ENCODE measurements at regions not wholly inside any gene's neighbourhood (a gene's known extent, or its start where the extent isn't known, plus 50 kb on each side); places are given as distances from the start of the nearest gene placed in this dataset.
A peak's percentile ranks its signal among the peaks of the same experiment; 100 is the strongest.

DNA sequence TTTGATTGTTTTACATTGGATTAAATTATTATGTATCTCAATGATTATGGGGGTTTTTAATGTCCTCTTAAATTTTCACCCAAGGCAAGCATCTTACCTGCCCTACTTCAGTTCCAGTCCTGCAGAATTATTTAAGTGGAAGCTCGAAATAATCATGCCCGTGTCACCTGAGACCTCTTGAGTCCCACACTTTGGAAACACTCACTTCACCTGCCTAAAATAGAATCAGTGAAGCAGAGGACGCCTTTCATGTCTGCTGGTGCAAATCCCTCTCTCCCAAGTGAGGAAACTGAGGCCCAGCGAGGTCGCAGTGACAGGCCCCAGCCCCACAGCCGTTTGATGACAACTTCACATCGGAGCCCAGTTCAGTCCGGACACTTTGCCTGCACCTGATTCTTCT is 284.6 kb downstream of the C16orf95 start:
- Histone ChIP-seq H3K27me3 (replicated peaks; ENCODE audit: insufficient read depth) (no peaks in the 10 kb centered on the region), H3K4me3 (peak overlapping the region; percentile 41), H3K36me3 (no peaks in the 10 kb centered on the region), H3K4me1 (ENCODE audit: control insufficient read depth in 1 of 2, low read depth in 2 of 2) (peaks cover 14 to 25% of the 10 kb centered on the region in 2 donors), H3K27ac (peak overlapping the region; percentile 69 to 84), H3K9me3 (no peaks in the 10 kb centered on the region)
- no peak for DNase-seq (ENCODE audit: low spot score)
- no peak for ATAC-seq (ENCODE audit: insufficient number of reproducible peaks, low FRiP score, low read depth)
- TF ChIP-seq, protein P1, sequence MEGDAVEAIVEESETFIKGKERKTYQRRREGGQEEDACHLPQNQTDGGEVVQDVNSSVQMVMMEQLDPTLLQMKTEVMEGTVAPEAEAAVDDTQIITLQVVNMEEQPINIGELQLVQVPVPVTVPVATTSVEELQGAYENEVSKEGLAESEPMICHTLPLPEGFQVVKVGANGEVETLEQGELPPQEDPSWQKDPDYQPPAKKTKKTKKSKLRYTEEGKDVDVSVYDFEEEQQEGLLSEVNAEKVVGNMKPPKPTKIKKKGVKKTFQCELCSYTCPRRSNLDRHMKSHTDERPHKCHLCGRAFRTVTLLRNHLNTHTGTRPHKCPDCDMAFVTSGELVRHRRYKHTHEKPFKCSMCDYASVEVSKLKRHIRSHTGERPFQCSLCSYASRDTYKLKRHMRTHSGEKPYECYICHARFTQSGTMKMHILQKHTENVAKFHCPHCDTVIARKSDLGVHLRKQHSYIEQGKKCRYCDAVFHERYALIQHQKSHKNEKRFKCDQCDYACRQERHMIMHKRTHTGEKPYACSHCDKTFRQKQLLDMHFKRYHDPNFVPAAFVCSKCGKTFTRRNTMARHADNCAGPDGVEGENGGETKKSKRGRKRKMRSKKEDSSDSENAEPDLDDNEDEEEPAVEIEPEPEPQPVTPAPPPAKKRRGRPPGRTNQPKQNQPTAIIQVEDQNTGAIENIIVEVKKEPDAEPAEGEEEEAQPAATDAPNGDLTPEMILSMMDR (IDR thresholded peaks at IDR 0.05) = no peak

DNA sequence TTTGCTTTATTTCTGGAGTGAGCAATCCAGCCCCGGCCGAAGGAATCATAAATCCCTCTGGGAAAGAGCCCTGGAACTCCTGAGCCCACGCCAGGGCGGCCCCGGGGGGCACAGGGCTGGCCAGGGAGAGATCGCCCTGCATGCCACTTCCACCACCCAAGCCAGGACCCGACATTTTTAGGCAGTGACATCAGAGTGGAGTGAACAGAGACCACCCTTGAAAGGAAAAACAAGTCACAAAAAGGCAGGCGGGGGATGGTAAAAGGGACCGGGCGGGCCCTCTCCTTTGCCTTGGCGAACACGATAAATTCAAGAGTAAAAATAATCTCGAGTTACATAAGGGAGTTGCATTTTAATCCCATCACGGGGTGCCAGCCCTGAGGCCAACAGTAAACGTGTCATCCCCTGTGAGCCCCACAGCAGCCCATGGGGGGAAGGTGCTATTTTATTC is 284.1 kb downstream of the C16orf95 start:
- peak overlapping the region; percentile 69 to 84 for H3K27ac ChIP-seq
- no peaks in the 10 kb centered on the region for H3K9me3 ChIP-seq
- no peaks in the 10 kb centered on the region for H3K36me3 ChIP-seq
- TF ChIP-seq, protein P1 (IDR thresholded peaks at IDR 0.05) = no peak
- DNase-seq (ENCODE audit: low spot score) = peak; percentile 38
- peak overlapping the region; percentile 41 for H3K4me3 ChIP-seq
- H3K4me1 ChIP-seq (ENCODE audit: control insufficient read depth in 1 of 2, low read depth in 2 of 2) = peaks cover 14 to 25% of the 10 kb centered on the region in 2 donors
- peak; percentile 55 for ATAC-seq (ENCODE audit: insufficient number of reproducible peaks, low FRiP score, low read depth)
- no peaks in the 10 kb centered on the region for H3K27me3 ChIP-seq (replicated peaks; ENCODE audit: insufficient read depth)

DNA sequence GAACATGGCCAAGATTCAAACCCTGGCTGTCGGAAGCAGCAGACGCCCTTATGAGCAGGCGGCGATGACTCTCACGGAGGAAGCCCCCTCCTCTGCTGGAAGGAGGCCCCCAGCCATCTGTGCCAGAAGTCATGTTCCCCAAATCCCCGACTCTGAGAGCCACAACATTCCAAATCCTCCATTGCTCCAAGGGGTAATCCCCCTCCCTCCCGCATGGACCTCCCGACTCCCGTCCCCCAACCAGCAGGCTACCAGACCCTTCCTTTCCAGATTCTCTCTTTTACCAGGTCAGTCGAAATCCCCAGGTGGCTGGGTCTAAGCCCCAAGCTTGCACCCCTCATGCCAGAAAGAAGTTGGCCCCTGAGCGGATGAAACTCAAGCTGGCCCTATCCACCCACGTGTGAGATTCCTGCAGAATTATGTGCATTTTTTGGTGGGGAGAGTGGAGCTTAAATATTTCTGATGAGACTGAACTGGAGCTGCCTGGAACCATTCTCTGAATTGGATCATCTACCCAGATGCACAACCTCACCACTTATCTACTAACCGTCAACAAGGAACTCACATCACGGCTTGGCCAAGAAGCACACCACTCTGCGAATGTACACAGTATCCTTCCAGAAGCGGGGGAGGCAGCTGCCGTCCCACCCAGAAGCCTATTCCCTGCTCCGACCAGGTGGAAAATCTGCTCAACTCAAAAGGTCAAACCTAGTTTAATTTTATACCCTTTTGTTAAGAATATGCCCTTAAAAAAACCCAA is 283.5 kb downstream of the C16orf95 start:
- TF ChIP-seq, protein P1 (IDR thresholded peaks at IDR 0.05) = no peak
- Histone ChIP-seq H3K9me3 (no peaks in the 10 kb centered on the region), H3K36me3 (no peaks in the 10 kb centered on the region), H3K4me3 (peak overlapping the region; percentile 41), H3K27me3 (replicated peaks; ENCODE audit: insufficient read depth) (no peaks in the 10 kb centered on the region), H3K27ac (peak overlapping the region; percentile 69 to 84), H3K4me1 (ENCODE audit: control insufficient read depth in 1 of 2, low read depth in 2 of 2) (peaks cover 14 to 25% of the 10 kb centered on the region in 2 donors)
- no peak for ATAC-seq (ENCODE audit: insufficient number of reproducible peaks, low FRiP score, low read depth)
- DNase-seq (ENCODE audit: low spot score) = no peak

DNA sequence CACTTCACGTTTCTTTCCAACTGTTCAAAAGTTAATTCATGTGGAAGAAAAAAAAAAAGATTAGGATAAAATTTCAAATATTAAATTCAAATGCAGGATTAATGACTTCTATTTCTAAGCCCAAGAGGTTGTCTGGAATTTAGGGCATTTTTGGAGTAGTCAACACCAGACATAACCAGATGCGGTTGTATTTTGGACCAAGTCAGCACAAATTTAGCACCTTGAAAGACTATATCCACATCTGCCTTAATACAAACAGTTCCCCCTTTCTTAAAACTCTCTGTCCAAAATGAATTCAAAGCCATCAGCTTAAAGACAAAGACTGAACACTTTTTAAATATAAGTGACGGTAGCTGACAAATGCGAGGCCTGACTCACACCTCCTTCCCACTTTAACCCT is 282.9 kb downstream of the C16orf95 start:
- DNase-seq (ENCODE audit: low spot score) (no peak), ATAC-seq (ENCODE audit: insufficient number of reproducible peaks, low FRiP score, low read depth) (no peak)
- H3K27ac ChIP-seq = peak overlapping the region; percentile 69 to 84
- peaks cover 14 to 25% of the 10 kb centered on the region in 2 donors for H3K4me1 ChIP-seq (ENCODE audit: control insufficient read depth in 1 of 2, low read depth in 2 of 2)
- H3K9me3 ChIP-seq = no peaks in the 10 kb centered on the region
- H3K36me3 ChIP-seq = no peaks in the 10 kb centered on the region
- H3K4me3 ChIP-seq = no peak overlapping the region
- TF ChIP-seq, protein P1 (IDR thresholded peaks at IDR 0.05) = no peak
- no peaks in the 10 kb centered on the region for H3K27me3 ChIP-seq (replicated peaks; ENCODE audit: insufficient read depth)

DNA sequence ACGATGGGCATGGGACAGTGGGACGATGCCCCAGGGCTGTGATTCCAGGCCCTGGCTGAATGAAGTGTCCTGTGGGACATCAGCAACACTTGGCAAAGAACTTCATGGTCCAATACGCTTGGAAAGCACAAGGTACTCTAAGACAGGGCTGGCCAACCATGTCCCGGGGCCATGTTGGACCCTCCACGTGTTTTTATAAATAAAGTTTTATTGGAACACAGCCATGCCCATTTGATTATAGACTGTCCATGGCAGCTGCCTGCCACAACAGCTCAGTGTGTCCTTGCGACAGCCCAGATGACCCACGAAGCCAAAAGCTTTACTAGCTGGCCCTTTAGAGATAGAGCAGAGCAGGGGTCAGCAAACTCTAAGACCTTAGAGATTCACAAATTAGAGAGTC is 282.1 kb downstream of the C16orf95 start:
- Histone ChIP-seq H3K36me3 (no peaks in the 10 kb centered on the region), H3K27ac (peak overlapping the region in 1 of 2 donors; percentile 84), H3K9me3 (no peaks in the 10 kb centered on the region), H3K4me3 (no peak overlapping the region), H3K4me1 (ENCODE audit: control insufficient read depth in 1 of 2, low read depth in 2 of 2) (peaks cover 14 to 25% of the 10 kb centered on the region in 2 donors), H3K27me3 (replicated peaks; ENCODE audit: insufficient read depth) (no peaks in the 10 kb centered on the region)
- ATAC-seq (ENCODE audit: insufficient number of reproducible peaks, low FRiP score, low read depth) (no peak), DNase-seq (ENCODE audit: low spot score) (no peak)
- TF ChIP-seq, protein P1 (IDR thresholded peaks at IDR 0.05) = no peak

Measured in thoracic aorta (tissue), 2 donors.